Panc1 (cell line): ENCODE measurements at regions not wholly inside any gene's neighbourhood (a gene's known extent, or its start where the extent isn't known, plus 50 kb on each side); places are given as distances from the start of the nearest gene placed in this dataset.

Source experiments
- ATAC-seq: fragments of 200-7000 bp; cut with Tn5 transposase; 2 replicates; pipeline ENCODE4 v1.9.1; 2020; ENCODE audit warnings: mild to moderate bottlenecking, moderate library complexity
- BruUV-seq: library from RNA; stranded (reverse); fragments of 400-500 nt; replicated peaks from 2 replicates; lab custom pipeline; 2021; lab: Mats Ljungman, UMichigan
- CTCF ChIA-PET: fragments of 300-600 bp; sonication (Branson Sonifier 250); formaldehyde crosslinking; loops from one replicate; lab custom pipeline; 2022; ENCODE audit warnings: antibody characterized with exemption; lab: Charles Lee
- POLR2A ChIA-PET: fragments of 300-600 bp; sonication (Branson Sonifier 250); formaldehyde crosslinking; loops from one replicate; lab custom pipeline; 2022; ENCODE audit warnings: antibody characterized with exemption; lab: Charles Lee
- DNase-seq: peaks from one replicate; pipeline ENCODE4 v3.0.0-alpha.2; 2010; ENCODE audit warnings: low read depth, low spot score
- H3K27ac ChIP-seq: 2 replicates; pipeline ENCODE4 v1.5.1; 2011; ENCODE audit warnings: mild to moderate bottlenecking, low read length, inconsistent platforms
- H3K27me3 ChIP-seq: fragments of 200-500 bp; sonication (Bioruptor generic); 2 replicates; pipeline ENCODE4 v1.6.0; 2014; ENCODE audit warnings: low read length, inconsistent platforms; ENCODE audit not compliant: control insufficient read depth, insufficient read depth
- H3K36me3 ChIP-seq: fragments of 200-500 bp; sonication (Bioruptor generic); 2 replicates; pipeline ENCODE4 v1.5.1; 2014; ENCODE audit warnings: inconsistent platforms, mild to moderate bottlenecking, low read length, moderate library complexity; ENCODE audit not compliant: control insufficient read depth, insufficient read depth
- H3K4me1 ChIP-seq: 2 replicates; pipeline ENCODE4 v1.5.1; 2011; ENCODE audit warnings: inconsistent platforms, mild to moderate bottlenecking, low read length, moderate library complexity; ENCODE audit not compliant: control insufficient read depth, insufficient read depth
- H3K4me3 ChIP-seq, 2 experiments: 2 replicates each; pipeline ENCODE4 v1.5.1; 2011 to 2012; ENCODE audit warnings: low read depth in 2 of 2, low read length in 2 of 2, mild to moderate bottlenecking in 2 of 2, inconsistent platforms in 1 of 2, moderate library complexity in 1 of 2
- H3K9me3 ChIP-seq: fragments of 200-500 bp; sonication (Bioruptor generic); 2 replicates; pipeline ENCODE4 v1.5.1; 2014; ENCODE audit warnings: low read depth, mild to moderate bottlenecking, inconsistent platforms, low read length, moderate library complexity; ENCODE audit not compliant: control insufficient read depth, insufficient read depth
- CTCF ChIP-seq: fragments of 450-650 bp; IDR thresholded peaks from 2 replicates; pipeline ENCODE4 v1.5.1; 2017; ENCODE audit warnings: mild to moderate bottlenecking
- POLR2AphosphoS5 ChIP-seq: IDR thresholded peaks from 2 replicates; pipeline ENCODE4 v1.6.1; 2012; ENCODE audit warnings: mild to moderate bottlenecking, low read depth, low read length, moderate library complexity
- REST ChIP-seq, 2 experiments: IDR thresholded peaks; 2 replicates each; pipeline ENCODE4 v1.6.1; 2011 to 2012; ENCODE audit warnings: low read depth in 2 of 2, control low read depth in 1 of 2, low read length in 1 of 2, mild to moderate bottlenecking in 1 of 2, moderate library complexity in 1 of 2; ENCODE audit not compliant: insufficient read depth in 1 of 2
- SIN3A ChIP-seq: IDR thresholded peaks from 2 replicates; pipeline ENCODE4 v1.6.1; 2012; ENCODE audit warnings: low read depth, mild to moderate bottlenecking, low read length, moderate library complexity, borderline replicate concordance; ENCODE audit not compliant: insufficient read depth
- TCF7L2 ChIP-seq: IDR thresholded peaks from 2 replicates; pipeline ENCODE4 v1.6.1; 2011; ENCODE audit warnings: mild to moderate bottlenecking, low read depth, low read length, inconsistent platforms
- in situ Hi-C: cut with HindIII; loops from 2 replicates; pipeline ENCODE4 v1.10.0; 2016; ENCODE audit warnings: low sequenced_read_pairs, low pct_unique_long_range_greater_than_20kb
- intact Hi-C: fragments of 100-400 bp; cut with micrococcal nuclease; formaldehyde crosslinking; loops from one replicate; pipeline ENCODE4 v1.10.0; 2022; ENCODE audit not compliant: unreplicated experiment

- Histone ChIP-seq H3K27ac (no peak overlapping the region), H3K36me3 (no peaks in the 10 kb centered on the region; the same call in 1 of the 2 replicates), H3K4me1 (no peaks in the 10 kb centered on the region), H3K4me3 (no peak overlapping the region), H3K27me3 (no peaks in the 10 kb centered on the region), H3K9me3 (no peaks in the 10 kb centered on the region)
- TF ChIP-seq SIN3A = no peak
- no peak for TF ChIP-seq POLR2AphosphoS5
- no peak for TF ChIP-seq TCF7L2
- no peak for TF ChIP-seq CTCF
- TF ChIP-seq REST (IDR thresholded peaks at IDR 0.05; ENCODE audit: insufficient read depth in 1 of 2, low read depth in 2 of 2, low read length in 1 of 2) = no peak
- BruUV-seq = no TSS peak
- DNase-seq (no peak), ATAC-seq (no peak)
- ChIA-PET POLR2A (no interaction called here), CTCF (no interaction called here)
- in situ Hi-C loops (no loop called here), intact Hi-C loops (no loop called here)
Observed at GRCh38 chr2:116842164-116842563, 972.3 kb upstream of the DDX18 start.

- Histone ChIP-seq H3K9me3 (no peaks in the 10 kb centered on the region), H3K27ac (no peak overlapping the region), H3K36me3 (no peaks in the 10 kb centered on the region), H3K4me1 (no peaks in the 10 kb centered on the region), H3K27me3 (no peaks in the 10 kb centered on the region), H3K4me3 (no peak overlapping the region)
- ChIA-PET CTCF (no interaction called here), POLR2A (no interaction called here)
- ATAC-seq = no peak
- intact Hi-C loops = no loop called here
- TF ChIP-seq CTCF = no peak
- no TSS peak for BruUV-seq
- in situ Hi-C loops = no loop called here
- DNase-seq = no peak
Observed at GRCh38 chr2:116859708-116860107, 954.8 kb upstream of the DDX18 start.

GRCh38 chr2:116874021-116874420, 940.5 kb upstream of the DDX18 start:
- no peaks in the 10 kb centered on the region for H3K4me1 ChIP-seq
- in situ Hi-C loops (no loop called here), intact Hi-C loops (no loop called here)
- DNase-seq (no peak), ATAC-seq (no peak)
- no peak for TF ChIP-seq REST (IDR thresholded peaks at IDR 0.05; ENCODE audit: insufficient read depth in 1 of 2, low read depth in 2 of 2, low read length in 1 of 2)
- TF ChIP-seq SIN3A = no peak
- no peak for TF ChIP-seq POLR2AphosphoS5
- no peak for TF ChIP-seq TCF7L2
- no peak for TF ChIP-seq CTCF
- no TSS peak for BruUV-seq
- H3K9me3 ChIP-seq = no peaks in the 10 kb centered on the region
- POLR2A ChIA-PET = no interaction called here
- no peaks in the 10 kb centered on the region for H3K27me3 ChIP-seq
- CTCF ChIA-PET = no interaction called here
- H3K27ac ChIP-seq = no peak overlapping the region
- no peaks in the 10 kb centered on the region for H3K36me3 ChIP-seq
- no peak overlapping the region for H3K4me3 ChIP-seq
